HG03064 (cell line): ENCODE measurements at regions not wholly inside any gene's neighbourhood (a gene's known extent, or its start where the extent isn't known, plus 50 kb on each side); places are given as distances from the start of the nearest gene placed in this dataset.
A peak's percentile ranks its signal among the peaks of the same experiment; 100 is the strongest.
"Not testable (repeated sequence)": the region's sequence is repeated elsewhere in the genome, so short reads cannot be mapped to it uniquely, and the experiment has no call there.

Experiments
- ATAC-seq: cut with Tn5 transposase; IDR thresholded peaks from one replicate; pipeline ENCODE4 v1.9.1; 2021; ENCODE audit warnings: low read depth; ENCODE audit not compliant: unreplicated experiment

- no peak for ATAC-seq
These were observed 374.9 kb upstream of the CLINT1 start for GRCh38 chr5:158233735-158234322.

GRCh38 chr5:158227314-158227713, 368.4 kb upstream of the CLINT1 start:
- not testable (repeated sequence) for ATAC-seq

- ATAC-seq = no peak
These were observed 367.6 kb upstream of the CLINT1 start for GRCh38 chr5:158226496-158226895.

- ATAC-seq = no peak
These were observed 365.3 kb upstream of the CLINT1 start for GRCh38 chr5:158224253-158224652.

- ATAC-seq = no peak
These were observed 364.2 kb upstream of the CLINT1 start for GRCh38 chr5:158223054-158223600.

- no peak for ATAC-seq
These were observed 354.0 kb upstream of the CLINT1 start for GRCh38 chr5:158212917-158213316.

- ATAC-seq = no peak
These were observed 353.3 kb upstream of the CLINT1 start for GRCh38 chr5:158212237-158212636.

- ATAC-seq = no peak
These were observed 350.4 kb upstream of the CLINT1 start for GRCh38 chr5:158209219-158209908.

- ATAC-seq = no peak
These were observed 348.8 kb upstream of the CLINT1 start for GRCh38 chr5:158207733-158208132.

- no peak for ATAC-seq
These were observed 347.0 kb upstream of the CLINT1 start for GRCh38 chr5:158205992-158206391.

- ATAC-seq = no peak
These were observed 344.3 kb upstream of the CLINT1 start for GRCh38 chr5:158203261-158203660.

GRCh38 chr5:158202801-158203200, 343.9 kb upstream of the CLINT1 start:
- ATAC-seq = no peak

- no peak for ATAC-seq
These were observed 341.7 kb upstream of the CLINT1 start for GRCh38 chr5:158200619-158201018.

GRCh38 chr5:158198636-158199035, 339.7 kb upstream of the CLINT1 start:
- ATAC-seq = peak; percentile 96

GRCh38 chr5:158195416-158196210, 336.7 kb upstream of the CLINT1 start:
- ATAC-seq = no peak

- ATAC-seq = no peak
These were observed 335.6 kb upstream of the CLINT1 start for GRCh38 chr5:158194561-158194976.

GRCh38 chr5:158193395-158193794, 334.4 kb upstream of the CLINT1 start:
- ATAC-seq = not testable (repeated sequence)

GRCh38 chr5:158180407-158180806, 321.5 kb upstream of the CLINT1 start:
- ATAC-seq = no peak

GRCh38 chr5:158179271-158179670, 320.3 kb upstream of the CLINT1 start:
- no peak for ATAC-seq

GRCh38 chr5:158178535-158178934, 319.6 kb upstream of the CLINT1 start:
- no peak for ATAC-seq

- ATAC-seq = no peak
These were observed 318.2 kb upstream of the CLINT1 start for GRCh38 chr5:158177146-158177545.
